HCT116 (cell line): ENCODE measurements at regions not wholly inside any gene's neighbourhood (a gene's known extent, or its start where the extent isn't known, plus 50 kb on each side); places are given as distances from the start of the nearest gene placed in this dataset.

ENCODE experiments used
- ATAC-seq: fragments of 200-7000 bp; cut with Tn5 transposase; 2 replicates; pipeline ENCODE4 v1.9.1; 2020; ENCODE audit warnings: mild to moderate bottlenecking, moderate library complexity
- BruUV-seq: library from RNA; stranded (reverse); fragments of 400-500 nt; replicated peaks from 2 replicates; lab custom pipeline; 2021; lab: Mats Ljungman, UMichigan
- CTCF ChIA-PET: fragments of 300-600 bp; sonication (Branson Sonifier 250); formaldehyde crosslinking; loops from one replicate; lab custom pipeline; 2021; ENCODE audit warnings: antibody characterized with exemption; lab: Charles Lee
- POLR2A ChIA-PET: fragments of 300-600, 350-600 bp; sonication (Branson Sonifier 250); formaldehyde crosslinking; loops from one replicate; lab custom pipeline; 2021; ENCODE audit warnings: antibody characterized with exemption; lab: Charles Lee
- RAD21 ChIA-PET, 2 experiments: fragments of 300-600 bp; sonication (Branson Sonifier 250); formaldehyde crosslinking; loops; one replicate each; lab custom pipeline; 2023; ENCODE audit warnings: low total read pairs in 2 of 2; ENCODE audit not compliant: uncharacterized antibody in 2 of 2, unreplicated experiment in 2 of 2, low non-redundant PET in 1 of 2; lab: Charles Lee
- DNase-seq: peaks from one replicate; pipeline ENCODE4 v3.0.0-alpha.2; 2010; ENCODE audit warnings: low read depth, low spot score
- H2AFZ ChIP-seq: fragments of 200-600 bp; shearing (Covaris generic), sonication (generic); 2 replicates; pipeline ENCODE4 v1.6.1; 2017; ENCODE audit warnings: low read depth, mixed run types, mixed read lengths, antibody characterized with exemption, low read length; ENCODE audit not compliant: poor library complexity, severe bottlenecking
- H3K27ac ChIP-seq: 2 replicates; pipeline ENCODE4 v1.5.1; 2012; ENCODE audit warnings: low read depth, low read length
- H3K27me3 ChIP-seq: fragments of 200-600 bp; sonication (generic); 2 replicates; pipeline ENCODE4 v1.6.1; 2016; ENCODE audit warnings: mixed run types, low read length, mixed read lengths; ENCODE audit not compliant: insufficient read depth
- H3K36me3 ChIP-seq, 2 experiments: fragments of 200-500 bp in 1 of 2; fragments of 200-600 bp in 1 of 2; sonication (Bioruptor generic) in 1 of 2; sonication (generic) in 1 of 2; 2 replicates each; pipeline versions ENCODE4 v1.5.1 to v1.6.1; 2014 to 2016; ENCODE audit warnings: low read length in 2 of 2, inconsistent platforms in 1 of 2, mixed read lengths in 1 of 2, mixed run types in 1 of 2; ENCODE audit not compliant: insufficient read depth in 2 of 2, control insufficient read depth in 1 of 2
- H3K4me1 ChIP-seq, 2 experiments: fragments of 200-600 bp in 1 of 2; sonication (generic) in 1 of 2; 2 replicates each; pipeline versions ENCODE4 v1.5.1 to v1.6.1; 2012 to 2017; ENCODE audit warnings: low read length in 2 of 2, inconsistent platforms in 1 of 2, mild to moderate bottlenecking in 1 of 2, mixed read lengths in 1 of 2, mixed run types in 1 of 2, moderate library complexity in 1 of 2; ENCODE audit not compliant: insufficient read depth in 2 of 2, control insufficient read depth in 1 of 2
- H3K4me2 ChIP-seq: fragments of 200-600 bp; sonication (generic); 2 replicates; pipeline ENCODE4 v1.6.1; 2017; ENCODE audit warnings: mixed run types, low read length, mixed read lengths
- H3K4me3 ChIP-seq, 2 experiments: fragments of 200-600 bp in 1 of 2; sonication (generic) in 1 of 2; replicated peaks in 1 of 2; 2 replicates each; pipeline ENCODE4 v1.5.1; 2011 to 2016; ENCODE audit warnings: low read length in 2 of 2, control low read depth in 1 of 2, low read depth in 1 of 2, mild to moderate bottlenecking in 1 of 2, mixed read lengths in 1 of 2, mixed run types in 1 of 2
- H3K79me2 ChIP-seq: fragments of 200-600 bp; sonication (generic); 2 replicates; pipeline ENCODE4 v1.6.1; 2017; ENCODE audit warnings: mild to moderate bottlenecking, mixed run types, low read length, moderate library complexity, mixed read lengths; ENCODE audit not compliant: insufficient read depth
- H3K9ac ChIP-seq: fragments of 200-600 bp; sonication (generic); 2 replicates; pipeline ENCODE4 v1.6.1; 2016; ENCODE audit warnings: low read length, mixed read lengths
- H3K9me2 ChIP-seq: fragments of 200-600 bp; sonication (generic), shearing (Covaris generic); 2 replicates; pipeline ENCODE4 v1.6.1; 2017; ENCODE audit warnings: mixed run types, mild to moderate bottlenecking, moderate library complexity; ENCODE audit not compliant: insufficient read depth
- H3K9me3 ChIP-seq, 2 experiments: fragments of 200-500 bp in 1 of 2; fragments of 200-600 bp in 1 of 2; sonication (Bioruptor generic) in 1 of 2; sonication (generic) in 1 of 2; 2 replicates each; pipeline ENCODE4 v1.6.1; 2014 to 2017; ENCODE audit warnings: low read length in 2 of 2, mixed read lengths in 2 of 2, inconsistent platforms in 1 of 2, low read depth in 1 of 2, mild to moderate bottlenecking in 1 of 2, mixed run types in 1 of 2, moderate library complexity in 1 of 2; ENCODE audit not compliant: control insufficient read depth in 1 of 2, insufficient read depth in 1 of 2
- H4K20me1 ChIP-seq: fragments of 200-600 bp; sonication (generic), shearing (Covaris generic); 2 replicates; pipeline ENCODE4 v1.6.1; 2017; ENCODE audit warnings: mixed run types, mild to moderate bottlenecking, moderate library complexity; ENCODE audit not compliant: insufficient read depth
- CTCF ChIP-seq, 3 experiments: fragments of 200-600 bp in 1 of 3; sonication (generic) in 1 of 3; IDR thresholded peaks in 2 of 3; conservative IDR thresholded peaks in 1 of 3; 2 replicates each; pipeline ENCODE4 v1.5.1; 2012 to 2017; ENCODE audit warnings: low read depth in 2 of 3, low read length in 2 of 3, antibody characterized with exemption in 1 of 3, borderline replicate concordance in 1 of 3, control low read depth in 1 of 3, mild to moderate bottlenecking in 1 of 3, mixed read lengths in 1 of 3, mixed run types in 1 of 3, moderate library complexity in 1 of 3; ENCODE audit not compliant: insufficient read depth in 1 of 3
- EGR1 ChIP-seq: IDR thresholded peaks from 2 replicates; pipeline ENCODE4 v1.6.1; 2012; ENCODE audit warnings: low read depth
- ELF1 ChIP-seq: IDR thresholded peaks from 2 replicates; pipeline ENCODE4 v1.6.1; 2012; ENCODE audit warnings: low read depth, borderline replicate concordance
- EZH2 ChIP-seq: fragments of 200-600 bp; sonication (generic); IDR thresholded peaks from 2 replicates; pipeline ENCODE4 v1.6.1; 2017; ENCODE audit warnings: antibody characterized with exemption, mixed run types
- EZH2phosphoT487 ChIP-seq: fragments of 200-600 bp; IDR thresholded peaks from 2 replicates; pipeline ENCODE4 v1.6.1; 2018; ENCODE audit warnings: antibody characterized with exemption, borderline replicate concordance
- FOSL1 ChIP-seq: IDR thresholded peaks from 2 replicates; pipeline ENCODE4 v1.6.1; 2012; ENCODE audit warnings: low read depth
- JUND ChIP-seq: IDR thresholded peaks from 2 replicates; pipeline ENCODE4 v1.6.1; 2012
- POLR2A ChIP-seq: IDR thresholded peaks from 2 replicates; pipeline ENCODE4 v1.7.0; 2011; ENCODE audit warnings: borderline replicate concordance; ENCODE audit not compliant: insufficient read depth, insufficient read length; ENCODE audit errors: extremely low read depth
- RAD21 ChIP-seq: IDR thresholded peaks from 2 replicates; pipeline ENCODE4 v1.6.1; 2012; ENCODE audit warnings: low read depth, mild to moderate bottlenecking
- REST ChIP-seq: IDR thresholded peaks from 2 replicates; pipeline ENCODE4 v1.6.1; 2012; ENCODE audit warnings: low read depth
- SIN3A ChIP-seq: IDR thresholded peaks from 2 replicates; pipeline ENCODE4 v1.6.1; 2012; ENCODE audit warnings: low read depth
- SP1 ChIP-seq: IDR thresholded peaks from 2 replicates; pipeline ENCODE4 v1.6.1; 2012; ENCODE audit warnings: low read depth
- SRF ChIP-seq: IDR thresholded peaks from 2 replicates; pipeline ENCODE4 v1.6.1; 2012; ENCODE audit warnings: low read depth
- TCF7L2 ChIP-seq: IDR thresholded peaks from 2 replicates; pipeline ENCODE4 v1.7.0; 2011; ENCODE audit warnings: borderline replicate concordance, inconsistent platforms; ENCODE audit not compliant: insufficient read depth, insufficient read length; ENCODE audit errors: extremely low read depth
- ZFX ChIP-seq: fragments of 450-650 bp; IDR thresholded peaks from 2 replicates; pipeline ENCODE4 v1.6.1; 2017
- ZNF274 ChIP-seq: fragments of 200-500 bp; sonication (Bioruptor generic); IDR thresholded peaks from 2 replicates; pipeline ENCODE4 v1.6.1; 2014; ENCODE audit warnings: mild to moderate bottlenecking, low read depth, low read length, inconsistent platforms
- intact Hi-C: fragments of 100-400 bp; cut with micrococcal nuclease; formaldehyde crosslinking; loops from 2 replicates; pipeline ENCODE4 v1.10.0; 2022

DNA sequence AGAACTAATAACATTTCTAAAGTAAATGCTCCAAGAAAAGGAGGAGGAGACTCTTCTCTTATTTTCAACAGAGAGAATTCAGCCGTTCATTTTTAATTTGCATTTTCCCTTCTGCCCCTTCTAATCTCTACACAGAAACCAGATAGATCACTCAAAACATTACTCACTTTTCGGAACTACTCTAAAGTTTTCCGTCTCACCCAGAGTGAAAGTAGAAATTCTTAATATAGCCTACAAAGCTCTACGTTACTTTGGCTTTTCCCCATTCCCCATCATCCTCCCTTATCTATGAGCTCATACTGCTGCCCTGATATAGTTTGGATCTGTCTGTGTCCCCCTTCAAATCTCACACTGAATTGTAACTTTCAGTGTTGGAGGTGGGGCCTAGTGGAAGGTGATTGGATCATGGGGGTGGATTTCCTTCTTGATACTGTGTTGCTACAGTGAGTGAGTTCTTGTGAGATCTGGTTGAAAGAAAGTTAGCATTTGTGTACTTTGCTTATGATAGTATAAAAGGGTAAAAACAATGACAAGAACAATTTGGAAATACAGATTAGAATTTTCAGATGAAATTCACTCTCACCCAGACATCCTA, 188.2 kb downstream of the AMY1C start:
- ChIA-PET POLR2A (no interaction called here), CTCF (no interaction called here)
- BruUV-seq = no TSS peak
- Histone ChIP-seq H3K9ac (no peak overlapping the region), H3K36me3 (no peaks in the 10 kb centered on the region), H4K20me1 (no peaks in the 10 kb centered on the region), H3K27me3 (no peaks in the 10 kb centered on the region), H2AFZ (no peak overlapping the region), H3K4me2 (no peak overlapping the region), H3K4me1 (no peaks in the 10 kb centered on the region), H3K9me2 (no peaks in the 10 kb centered on the region)
- ATAC-seq = no peak
- TF ChIP-seq ZNF274 (no peak), EZH2 (no peak), EZH2phosphoT487 (no peak), FOSL1 (no peak), SIN3A (no peak), TCF7L2 (no peak), SRF (no peak), POLR2A (no peak), EGR1 (no peak), CTCF (IDR thresholded peaks at IDR 0.05 in 2 of 3, conservative IDR thresholded peaks at IDR 0.05 in 1 of 3; ENCODE audit: borderline replicate concordance in 1 of 3, insufficient read depth in 1 of 3, low read depth in 2 of 3, low read length in 2 of 3) (no peak), SP1 (no peak), RAD21 (no peak), REST (no peak), JUND (no peak), ZFX (no peak), ELF1 (no peak)
- TF ChIP-seq, all 23 proteins: peak for 0
- intact Hi-C loops = no loop called here
- no peak overlapping the region for H3K4me3 ChIP-seq
- RAD21 ChIA-PET = no interaction called here
- no peaks in the 10 kb centered on the region for H3K79me2 ChIP-seq
- no peak for DNase-seq
- H3K9me3 ChIP-seq = peaks cover 0 to 12% of the 10 kb centered on the region in 2 experiments; a peak in 1 of 4 replicates
- no peak overlapping the region for H3K27ac ChIP-seq
